ENCODE measurements at regions not wholly inside any gene's neighbourhood (a gene's known extent, or its start where the extent isn't known, plus 50 kb on each side); places are given as distances from the start of the nearest gene placed in this dataset.
"Not testable (repeated sequence)": the region's sequence is repeated elsewhere in the genome, so short reads cannot be mapped to it uniquely, and the experiment has no call there.

GRCh38 chr4:159552979-159553768 lies 450.3 kb downstream of the RAPGEF2 start:
- no peak for DNase-seq

- DNase-seq: no peak
Observed at GRCh38 chr4:159555873-159556272, 453.0 kb downstream of the RAPGEF2 start.

GRCh38 chr4:159562366-159562765 lies 459.5 kb downstream of the RAPGEF2 start:
- DNase-seq: no peak

DNA sequence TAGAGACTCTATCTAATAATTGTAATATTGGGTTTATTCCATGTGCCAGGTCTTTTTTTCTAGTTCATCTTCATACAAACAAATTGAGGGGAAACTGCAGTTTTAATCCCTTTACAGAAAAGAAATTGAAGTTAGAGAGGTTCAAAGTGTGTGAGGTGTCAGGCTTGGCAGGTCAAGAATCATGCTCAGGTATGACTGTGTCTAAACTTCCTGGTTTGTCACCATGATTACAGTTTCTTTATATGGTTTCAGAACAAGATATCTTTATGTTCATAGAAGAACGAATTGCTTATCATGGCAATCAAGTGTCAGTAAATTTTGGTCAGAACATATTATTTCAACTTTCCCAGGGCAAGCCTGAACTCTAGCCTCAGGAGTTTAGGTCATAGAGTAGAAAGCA lies 460.4 kb downstream of the RAPGEF2 start:
- DNase-seq: no peak

- DNase-seq: no peak
Observed at GRCh38 chr4:159564615-159565014, 461.7 kb downstream of the RAPGEF2 start.

GRCh38 chr4:159566786-159567185 lies 463.9 kb downstream of the RAPGEF2 start:
- no peak for DNase-seq

DNA sequence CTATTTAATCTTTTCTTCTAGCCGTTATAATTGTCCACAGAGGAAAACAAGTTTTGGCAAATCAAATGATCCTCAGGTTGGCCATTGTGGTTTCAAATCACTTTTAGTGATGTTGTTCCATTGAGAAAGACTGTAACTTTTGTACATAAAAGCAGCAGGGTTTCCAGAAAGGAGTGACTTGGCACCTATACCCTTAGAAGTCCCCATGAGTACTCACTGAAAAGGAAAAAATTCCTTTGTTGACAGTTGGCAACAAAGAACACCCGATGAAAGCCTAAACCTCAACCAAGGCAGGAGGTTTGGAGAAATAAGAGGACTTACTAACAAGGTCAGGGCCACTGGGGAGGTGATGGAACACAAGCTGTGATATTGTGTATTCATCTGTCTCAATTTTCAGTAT lies 474.4 kb downstream of the RAPGEF2 start:
- DNase-seq: no peak

- DNase-seq: no peak
Observed at GRCh38 chr4:159582685-159583084, 479.8 kb downstream of the RAPGEF2 start.

DNA sequence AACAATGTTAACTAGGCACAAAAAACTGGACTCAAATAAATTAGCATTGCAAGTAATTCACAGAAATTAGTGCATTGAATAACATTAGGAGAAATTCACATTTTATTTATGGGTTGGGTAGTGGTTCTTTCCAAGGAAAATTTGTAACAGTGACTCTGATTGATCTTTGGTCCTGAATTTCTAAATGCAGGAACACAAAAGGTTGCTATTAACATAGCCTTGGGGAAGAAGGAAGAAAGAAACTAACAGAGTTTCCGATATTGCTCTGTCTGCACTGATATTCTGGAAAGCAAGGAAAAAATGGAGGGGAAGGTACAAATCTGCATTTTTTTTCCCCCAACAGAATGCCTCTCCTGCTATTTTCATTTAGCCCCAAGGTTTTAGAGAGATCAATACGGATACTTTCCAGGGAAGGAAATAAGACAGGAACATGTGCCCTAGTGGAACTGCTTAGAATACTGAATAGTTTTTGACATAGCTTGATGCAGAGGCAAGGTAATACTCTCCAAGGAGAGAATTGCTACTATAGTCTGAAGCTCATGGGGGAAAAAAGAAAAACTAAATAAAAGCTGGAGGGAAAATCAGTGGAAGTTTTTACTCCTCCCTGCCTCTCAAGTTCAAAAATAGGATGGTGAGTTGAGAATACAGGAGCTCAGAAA lies 490.1 kb downstream of the RAPGEF2 start:
- no peak for DNase-seq

DNA sequence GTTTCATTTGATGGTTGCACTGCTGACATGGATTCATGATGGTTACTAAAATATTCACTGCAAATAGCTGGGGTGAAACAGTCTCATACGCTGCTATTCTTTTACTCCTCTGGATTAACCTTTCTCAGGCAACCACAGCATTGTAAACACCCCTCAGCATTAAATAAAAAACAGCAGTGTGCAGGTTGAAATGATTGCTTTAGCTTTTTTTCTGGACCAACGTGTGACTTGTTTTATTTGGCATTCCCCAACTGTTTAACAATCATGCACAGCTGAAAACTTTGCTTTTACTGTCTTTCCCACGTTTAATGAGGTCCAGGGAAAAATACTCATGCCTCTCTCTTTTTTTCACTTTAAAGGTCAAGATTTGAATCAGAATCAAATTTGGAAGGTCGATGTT lies 490.8 kb downstream of the RAPGEF2 start:
- no peak for DNase-seq

DNA sequence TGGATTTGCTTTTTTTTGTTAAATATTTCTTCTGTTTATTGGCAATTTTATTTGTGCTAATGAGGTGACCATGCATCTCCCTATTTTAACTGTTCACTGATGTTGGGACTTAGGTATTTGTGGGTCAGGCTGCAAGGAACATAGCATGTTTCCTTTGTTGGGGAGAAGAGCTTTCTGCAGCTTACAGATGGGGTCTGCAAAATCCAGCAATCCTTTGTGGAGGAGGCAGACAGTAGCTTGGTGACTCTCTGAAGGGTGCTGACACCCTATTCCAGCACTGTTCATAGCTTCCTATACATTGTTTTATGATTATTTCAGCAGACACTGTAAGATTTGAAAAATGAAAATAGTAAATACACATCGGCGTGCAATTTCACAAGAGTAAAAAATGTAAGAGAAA lies 491.7 kb downstream of the RAPGEF2 start:
- no peak for DNase-seq

GRCh38 chr4:159595101-159595500 lies 492.2 kb downstream of the RAPGEF2 start:
- not testable (repeated sequence) for DNase-seq

DNA sequence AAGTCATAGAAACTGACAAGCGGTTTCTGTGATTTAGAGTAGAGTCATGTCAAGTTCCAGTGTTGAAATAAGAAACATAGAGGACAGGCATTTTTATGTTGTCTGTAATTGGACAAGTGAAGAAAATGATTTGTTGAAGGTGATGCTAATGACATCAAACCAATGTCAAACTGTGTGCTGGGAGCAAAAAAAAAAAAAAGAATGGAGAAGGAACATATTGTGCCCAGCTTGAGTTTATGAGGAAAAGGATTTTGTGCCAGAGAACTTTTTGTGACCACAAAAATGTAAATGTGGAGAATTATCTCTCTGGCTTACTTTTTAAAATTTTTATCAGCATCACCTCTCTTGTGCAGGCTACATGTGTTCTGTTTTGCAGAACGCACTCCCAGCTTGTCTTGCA lies 495.7 kb downstream of the RAPGEF2 start:
- DNase-seq: no peak

DNA sequence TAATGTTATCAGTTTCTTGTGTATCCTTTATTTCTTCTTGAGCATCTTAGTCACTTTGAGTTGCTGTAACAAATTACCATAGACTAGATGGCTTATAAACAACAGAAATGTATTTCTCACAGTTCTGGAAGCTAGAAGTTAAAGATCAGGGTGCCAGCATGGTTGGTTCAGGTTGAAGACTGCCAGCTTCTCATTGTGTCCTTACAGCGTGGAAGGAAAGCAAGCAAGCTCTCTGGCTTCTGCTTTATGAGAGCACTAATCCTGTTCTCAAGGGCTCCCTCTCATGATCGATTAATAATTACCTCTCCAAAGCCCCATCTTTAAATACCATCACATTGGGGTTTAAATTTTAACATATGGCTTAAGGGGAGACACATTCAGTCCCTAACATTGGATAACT lies 497.2 kb downstream of the RAPGEF2 start:
- no peak for DNase-seq

DNA sequence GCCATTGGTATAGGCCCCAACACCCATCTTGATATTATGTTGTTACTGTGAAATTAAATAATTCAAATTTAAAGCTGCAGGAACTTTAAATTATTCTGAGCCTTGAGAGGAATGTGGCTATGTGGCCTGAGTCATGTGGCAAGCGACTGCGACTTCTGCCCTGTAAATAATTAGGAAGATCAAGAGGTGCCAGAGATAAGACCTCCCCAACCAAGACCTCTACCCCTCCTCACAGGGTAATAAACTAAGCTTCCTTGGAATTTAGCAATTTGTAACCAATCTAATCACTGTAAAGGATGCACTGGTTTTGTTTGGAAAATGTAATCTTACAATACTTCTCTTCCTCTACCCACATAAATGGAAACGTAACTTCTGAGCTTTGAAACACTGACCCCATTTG lies 501.9 kb downstream of the RAPGEF2 start:
- no peak for DNase-seq

- no peak for DNase-seq
Observed at GRCh38 chr4:159606835-159607234, 504.0 kb downstream of the RAPGEF2 start.

DNA sequence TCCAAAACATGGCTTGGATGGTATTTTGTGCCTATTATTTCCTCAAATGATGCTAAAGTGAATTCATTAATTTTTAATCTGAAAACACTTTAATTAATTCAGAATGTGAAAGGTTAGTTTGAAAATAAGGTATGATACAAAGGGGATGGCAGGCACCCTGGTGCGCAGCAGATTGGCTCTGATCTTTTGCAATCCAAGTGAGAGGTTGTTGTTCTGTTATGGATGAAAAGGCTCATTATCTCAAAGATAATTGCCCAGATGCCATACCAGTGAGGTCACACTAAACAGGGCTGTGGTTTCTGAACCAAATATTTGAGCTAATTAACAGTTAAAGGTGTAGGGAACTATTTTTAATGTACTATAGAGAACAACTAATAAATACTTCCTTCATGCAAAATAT lies 504.9 kb downstream of the RAPGEF2 start:
- DNase-seq: no peak

DNA sequence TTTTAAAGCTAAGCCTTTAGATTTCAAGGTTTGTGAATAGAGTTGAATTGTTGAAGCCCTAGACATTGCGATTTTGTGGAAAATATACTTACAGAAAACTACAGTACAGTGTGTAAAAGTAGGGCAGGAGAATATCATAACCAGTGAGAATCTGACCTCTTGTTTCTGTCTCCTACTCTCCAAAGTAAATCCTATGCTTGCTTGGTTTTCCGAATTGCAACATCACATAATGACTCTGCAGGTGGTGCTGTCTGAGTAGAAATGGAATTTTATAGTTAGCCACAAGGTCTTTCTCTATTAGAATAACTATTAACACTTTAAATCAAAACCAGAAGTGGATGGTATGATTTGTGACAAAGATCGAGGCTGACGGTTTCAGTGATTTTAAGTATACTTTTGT lies 505.6 kb downstream of the RAPGEF2 start:
- no peak for DNase-seq

- DNase-seq: no peak
Observed at GRCh38 chr4:159632031-159632430, 529.2 kb downstream of the RAPGEF2 start.

DNA sequence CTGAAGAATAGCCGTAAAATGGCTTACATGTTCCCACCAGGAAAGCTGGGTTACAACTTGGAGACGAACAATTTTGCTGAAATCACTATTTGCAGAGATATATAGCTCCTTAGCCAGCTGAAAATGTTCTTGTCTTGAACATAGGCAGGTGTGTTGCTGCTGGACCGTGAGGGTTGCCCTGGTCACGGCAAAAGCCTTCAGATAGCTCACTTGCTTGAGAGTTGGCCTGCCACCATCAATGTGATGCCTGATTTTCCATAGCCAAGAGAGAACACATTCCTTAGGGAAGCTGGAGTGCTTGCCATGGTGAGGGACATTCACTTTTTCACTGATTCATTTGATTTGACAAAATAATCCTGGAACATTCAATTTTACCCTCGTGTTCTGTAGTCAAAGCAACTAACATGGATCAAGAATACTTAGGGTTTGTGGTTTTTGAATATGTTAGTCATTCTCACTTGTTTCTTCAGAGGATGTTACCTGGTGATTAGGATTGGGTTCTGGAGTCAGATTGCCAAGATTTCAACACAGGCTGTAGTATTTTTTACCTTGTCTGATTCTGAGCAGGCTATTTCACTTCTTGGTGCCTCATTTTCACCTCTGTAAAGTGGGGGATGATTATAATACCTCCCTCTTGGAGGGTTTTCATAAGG lies 536.9 kb downstream of the RAPGEF2 start:
- no peak for DNase-seq

DNA sequence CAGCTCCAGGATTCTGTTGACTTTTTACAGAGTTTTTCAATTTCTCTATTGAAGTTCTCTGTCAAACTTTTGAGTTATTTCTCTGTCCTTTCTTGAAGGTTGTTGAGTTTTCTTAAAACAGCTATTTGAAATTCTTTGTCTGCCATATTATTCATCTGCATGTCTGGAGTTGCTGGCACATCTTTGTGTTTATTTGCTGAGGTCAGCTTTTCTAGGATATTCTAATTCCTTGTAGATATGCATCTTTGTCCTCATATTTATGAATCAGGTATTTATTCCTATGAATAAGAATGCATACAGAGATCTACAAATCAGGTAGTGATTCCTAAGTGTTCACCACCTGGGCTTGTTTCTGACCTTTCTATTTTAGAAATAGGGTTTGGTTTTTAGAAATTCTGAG lies 546.4 kb downstream of the RAPGEF2 start:
- no peak for DNase-seq

DNA sequence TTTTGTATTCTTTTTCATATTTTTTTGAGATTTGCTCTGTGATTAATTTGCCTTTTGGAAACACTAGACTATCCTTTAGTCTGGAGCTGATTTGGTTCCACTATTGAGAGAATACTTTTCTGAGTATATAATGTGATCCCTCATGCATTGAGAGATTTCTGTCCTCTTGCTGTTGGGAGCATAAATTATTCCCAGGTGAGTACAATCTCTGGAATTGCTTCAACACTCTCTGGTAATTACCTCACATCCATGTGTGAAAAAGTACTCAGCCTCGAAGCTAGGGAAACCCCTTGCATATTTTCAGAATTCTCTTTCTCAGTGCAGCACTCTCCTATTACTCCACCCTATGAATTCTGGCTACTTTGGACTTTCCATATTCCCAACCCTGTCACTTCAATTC lies 550.0 kb downstream of the RAPGEF2 start:
- no peak for DNase-seq

GRCh38 chr4:159655547-159655946 lies 552.7 kb downstream of the RAPGEF2 start:
- no peak for DNase-seq

- no peak for DNase-seq
Observed at GRCh38 chr4:159669094-159669493, 566.2 kb downstream of the RAPGEF2 start.
